Pancreas (tissue), 10 donors: ENCODE measurements at regions not wholly inside any gene's neighbourhood (a gene's known extent, or its start where the extent isn't known, plus 50 kb on each side); places are given as distances from the start of the nearest gene placed in this dataset.
"Not testable (repeated sequence)": the region's sequence is repeated elsewhere in the genome, so short reads cannot be mapped to it uniquely, and the experiment has no call there.

Experiments
- ATAC-seq, 4 donors: fragments of 200-7000 bp; cut with Tn5 transposase; one replicate each; pipeline versions ENCODE4 v1.8.0 to v1.9.1; 2020; ENCODE audit warnings: mild to moderate bottlenecking in 4 of 4, moderate library complexity in 4 of 4
- DNase-seq, 6 donors: peaks; one replicate each; pipeline ENCODE4 v3.0.0-alpha.2; 2020
- FAIRE-seq: peaks from 2 replicates; lab custom pipeline; 2012; peaks lifted over from hg19 to GRCh38; lab: Jason Lieb, UNC
- H3K27ac ChIP-seq, 4 donors: fragments of 200-600 bp; sonication (generic); 1 replicate in 3 of 4; 2 replicates in 1 of 4; pipeline versions ENCODE4 v1.5.0 to v1.8.0; 2020
- H3K27me3 ChIP-seq, 4 donors: fragments of 200-600 bp; one replicate each; pipeline ENCODE4 v1.8.0; 2021
- H3K36me3 ChIP-seq, 3 donors: fragments of 200-600 bp; sonication (generic) in 1 of 3; one replicate each; pipeline versions ENCODE4 v1.5.0 to v1.8.0; 2020 to 2021
- H3K4me1 ChIP-seq, 3 donors: fragments of 200-600 bp; one replicate each; pipeline ENCODE4 v1.8.0; 2021
- H3K4me3 ChIP-seq, 4 donors: fragments of 200-600 bp; sonication (generic) in 2 of 4; one replicate each; pipeline versions ENCODE4 v1.5.0 to v1.8.0; 2020 to 2021
- H3K9me3 ChIP-seq, 4 donors: fragments of 200-600 bp; one replicate each; pipeline ENCODE4 v1.8.0; 2021
- WGBS, 2 donors: extraction: QIAGEN DNeasy Blood & Tissue Kit; methylation state at CpG; one replicate each; pipeline ENCODE4 v1.1.7; 2013; 5-methylcytosine and 5-hydroxymethylcytosine counted together
- intact Hi-C, 3 donors: fragments of 100-400 bp; cut with DNase I; formaldehyde crosslinking; loops; one replicate each; pipeline versions ENCODE4 v1.11.1 to v1.14.2; 2022
- TF ChIP-seq, protein P1 (sequence below), 4 donors: fragments of 200-600 bp; sonication (generic) in 3 of 4; IDR thresholded peaks; one replicate each; pipeline versions ENCODE4 v1.5.0 to v1.8.0; 2021; ENCODE audit warnings: antibody characterized with exemption in 4 of 4
- donor health status: healthy with polysubstance abuse.
- donor health status: DM: no; HTN: no; CAD: no; lungs with moderate emphysema.
- donor health status: DM: no; HTN: no; CAD: no.
- donor health status: control.
- donor health status: control.
- donor health status: Bipolar disorder and iron deficiency.
- donor health status: DM: yes; HTN: yes; CAD: no.
- donor health status: DM: no; HTN: no; CAD: no.
- donor health status: DM: no; HTN: no; CAD: no.
- donor health status: DM: yes; HTN: yes; CAD: no.

DNA sequence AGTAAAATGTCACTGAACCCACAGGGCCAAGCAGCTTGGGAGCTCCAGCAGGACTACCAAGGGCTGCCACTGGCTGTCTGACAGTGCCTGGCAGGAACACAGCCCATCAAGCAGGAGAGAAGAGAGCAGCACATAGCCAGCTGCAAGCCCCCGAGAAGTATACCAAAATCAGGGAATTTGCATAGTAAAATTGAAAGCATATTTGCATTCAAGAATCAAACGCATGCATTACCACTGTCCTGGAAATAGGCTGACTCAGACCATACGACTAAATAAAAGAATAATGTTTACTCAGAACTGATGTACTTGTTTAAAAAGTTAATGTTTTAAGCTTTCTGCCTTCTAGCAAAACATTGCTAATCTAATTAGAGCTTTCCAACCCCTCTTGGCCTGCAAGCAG lies 298.1 kb downstream of the TFAP2B start:
- Histone ChIP-seq H3K36me3 (no peaks in the 10 kb centered on the region), H3K4me3 (no peak overlapping the region), H3K27me3 (no peaks in the 10 kb centered on the region), H3K9me3 (no peaks in the 10 kb centered on the region), H3K4me1 (no peaks in the 10 kb centered on the region), H3K27ac (no peak overlapping the region)
- ATAC-seq, result no peak
- no peak for DNase-seq
- FAIRE-seq, result no peak
- intact Hi-C loops, result no loop called here
- WGBS, 2 donors, result 44 to 55% methylated on average over 3 of the region's 3 CpGs
- TF ChIP-seq, protein P1, sequence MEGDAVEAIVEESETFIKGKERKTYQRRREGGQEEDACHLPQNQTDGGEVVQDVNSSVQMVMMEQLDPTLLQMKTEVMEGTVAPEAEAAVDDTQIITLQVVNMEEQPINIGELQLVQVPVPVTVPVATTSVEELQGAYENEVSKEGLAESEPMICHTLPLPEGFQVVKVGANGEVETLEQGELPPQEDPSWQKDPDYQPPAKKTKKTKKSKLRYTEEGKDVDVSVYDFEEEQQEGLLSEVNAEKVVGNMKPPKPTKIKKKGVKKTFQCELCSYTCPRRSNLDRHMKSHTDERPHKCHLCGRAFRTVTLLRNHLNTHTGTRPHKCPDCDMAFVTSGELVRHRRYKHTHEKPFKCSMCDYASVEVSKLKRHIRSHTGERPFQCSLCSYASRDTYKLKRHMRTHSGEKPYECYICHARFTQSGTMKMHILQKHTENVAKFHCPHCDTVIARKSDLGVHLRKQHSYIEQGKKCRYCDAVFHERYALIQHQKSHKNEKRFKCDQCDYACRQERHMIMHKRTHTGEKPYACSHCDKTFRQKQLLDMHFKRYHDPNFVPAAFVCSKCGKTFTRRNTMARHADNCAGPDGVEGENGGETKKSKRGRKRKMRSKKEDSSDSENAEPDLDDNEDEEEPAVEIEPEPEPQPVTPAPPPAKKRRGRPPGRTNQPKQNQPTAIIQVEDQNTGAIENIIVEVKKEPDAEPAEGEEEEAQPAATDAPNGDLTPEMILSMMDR (IDR thresholded peaks at IDR 0.05), result no peak

DNA sequence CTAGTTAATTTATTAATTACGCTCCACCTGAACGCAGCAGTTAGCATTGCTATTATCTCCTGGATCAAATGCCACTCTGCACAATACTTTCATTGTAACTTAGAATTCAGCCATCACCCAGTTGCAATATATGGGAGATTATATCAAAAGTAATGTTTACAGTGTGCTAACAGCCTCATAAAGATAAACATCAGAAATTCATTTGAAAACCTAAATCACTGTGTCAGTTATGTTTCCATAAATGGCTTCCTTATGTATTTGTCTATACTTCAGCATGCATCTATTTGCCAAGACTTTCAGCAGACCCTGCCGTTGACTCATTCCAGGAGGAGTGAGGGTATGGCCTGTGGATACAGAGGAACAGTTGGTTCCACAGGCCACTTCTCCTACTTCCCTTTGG lies 300.1 kb downstream of the TFAP2B start:
- TF ChIP-seq, protein P1 (IDR thresholded peaks at IDR 0.05), result no peak
- no peak for ATAC-seq

DNA sequence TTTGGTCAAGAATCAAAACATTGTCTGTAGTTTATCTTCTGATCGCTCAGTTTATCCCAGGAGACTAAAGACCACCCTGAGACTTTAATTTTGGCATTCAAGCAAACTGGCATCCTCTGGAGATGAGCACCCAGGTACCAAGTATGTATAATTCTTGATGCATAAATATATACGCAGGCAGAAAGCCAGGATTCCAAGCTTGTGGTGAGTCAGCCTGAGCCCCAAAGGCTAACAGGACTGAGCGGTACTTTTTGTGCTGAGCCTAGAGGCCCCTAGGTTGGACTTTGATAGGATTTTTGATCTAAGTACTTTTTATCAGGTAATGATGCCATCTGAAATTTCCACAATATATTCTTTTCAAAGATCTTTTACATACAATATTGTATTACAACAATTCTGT lies 301.3 kb downstream of the TFAP2B start:
- WGBS, 2 donors, result 69 to 76% methylated on average over 3 of the region's 3 CpGs
- DNase-seq (no peak), ATAC-seq (no peak), FAIRE-seq (no peak)
- intact Hi-C loops, result no loop called here
- no peaks in the 10 kb centered on the region for H3K9me3 ChIP-seq
- H3K4me3 ChIP-seq, result no peak overlapping the region
- H3K27me3 ChIP-seq, result no peaks in the 10 kb centered on the region
- no peak overlapping the region for H3K27ac ChIP-seq
- no peaks in the 10 kb centered on the region for H3K36me3 ChIP-seq
- TF ChIP-seq, protein P1 (IDR thresholded peaks at IDR 0.05), result no peak
- H3K4me1 ChIP-seq, result no peaks in the 10 kb centered on the region

More for the DNA sequence above, 300.1 kb downstream of the TFAP2B start:
- intact Hi-C loops, result no loop called here
- no peak for DNase-seq
- H3K27ac ChIP-seq, result no peak overlapping the region
- H3K9me3 ChIP-seq, result no peaks in the 10 kb centered on the region
- no peaks in the 10 kb centered on the region for H3K4me1 ChIP-seq
- H3K4me3 ChIP-seq, result no peak overlapping the region
- H3K36me3 ChIP-seq, result no peaks in the 10 kb centered on the region
- H3K27me3 ChIP-seq, result no peaks in the 10 kb centered on the region
- FAIRE-seq, result no peak
- 50 to 60% methylated on average over 3 of the region's 3 CpGs for whole genome bisulfite sequencing, 2 donors

DNA sequence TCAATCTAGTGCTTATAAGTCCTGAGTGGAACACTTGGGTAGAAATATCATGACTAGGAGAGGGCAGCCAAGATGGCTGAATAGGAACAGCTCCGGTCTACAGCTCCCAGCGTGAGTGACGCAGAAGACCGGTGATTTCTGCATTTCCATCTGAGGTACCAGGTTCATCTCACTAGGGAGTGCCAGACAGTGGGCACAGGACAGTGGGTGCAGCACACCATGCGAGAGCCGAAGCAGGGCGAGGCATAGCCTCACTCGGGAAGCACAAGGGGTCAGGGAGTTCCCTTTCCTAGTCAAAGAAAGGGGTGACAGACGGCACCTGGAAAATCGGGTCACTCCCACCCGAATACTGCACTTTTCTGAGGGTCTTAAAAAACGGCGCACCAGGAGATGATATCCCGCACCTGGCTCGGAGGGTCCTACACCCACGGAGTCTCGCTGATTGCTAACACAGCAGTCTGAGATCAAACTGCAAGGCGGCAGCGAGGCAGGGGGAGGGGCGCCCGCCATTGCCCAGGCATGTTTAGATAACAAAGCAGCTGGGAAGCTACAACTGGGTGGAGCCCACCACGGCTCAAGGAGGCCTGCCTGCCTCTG lies 302.8 kb downstream of the TFAP2B start:
- WGBS, 2 donors, result 77 to 80% methylated on average over 22 of the region's 22 CpGs

DNA sequence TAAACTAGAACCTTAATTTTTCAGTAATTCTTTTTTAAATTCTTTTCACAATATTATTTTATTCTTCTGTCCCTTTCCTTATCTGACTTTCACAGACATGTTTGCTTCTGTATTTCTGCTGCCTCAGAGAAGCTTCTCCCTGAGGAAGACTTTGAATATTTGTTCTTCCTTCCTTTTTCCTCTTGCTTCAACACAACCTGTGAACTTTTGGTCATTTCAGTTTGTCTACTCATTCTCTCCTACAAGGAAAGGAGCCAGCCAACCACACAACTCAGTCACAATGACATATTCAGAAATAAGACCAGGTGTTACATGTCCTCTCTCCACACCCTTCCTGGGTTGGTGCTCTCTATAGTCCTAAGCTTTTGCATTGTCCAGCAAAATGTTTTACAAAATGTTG lies 310.4 kb downstream of the TFAP2B start:
- intact Hi-C loops, result no loop called here
- Histone ChIP-seq H3K27ac (no peak overlapping the region), H3K4me3 (no peak overlapping the region), H3K9me3 (no peaks in the 10 kb centered on the region), H3K4me1 (no peaks in the 10 kb centered on the region), H3K36me3 (no peaks in the 10 kb centered on the region), H3K27me3 (no peaks in the 10 kb centered on the region)
- ATAC-seq, result no peak
- DNase-seq, result no peak
- no peak for FAIRE-seq
- TF ChIP-seq, protein P1 (IDR thresholded peaks at IDR 0.05), result no peak

More for the DNA sequence above, 302.8 kb downstream of the TFAP2B start:
- H3K9me3 ChIP-seq, ATAC-seq, H3K36me3 ChIP-seq, H3K4me3 ChIP-seq, DNase-seq, intact Hi-C loops, FAIRE-seq, H3K27me3 ChIP-seq, H3K27ac ChIP-seq, H3K4me1 ChIP-seq: not testable (repeated sequence)
